GM18867 (cell line): ENCODE measurements at regions not wholly inside any gene's neighbourhood (a gene's known extent, or its start where the extent isn't known, plus 50 kb on each side); places are given as distances from the start of the nearest gene placed in this dataset.

Experiments
- ATAC-seq: cut with Tn5 transposase; IDR thresholded peaks from one replicate; pipeline ENCODE4 v1.9.1; 2021; ENCODE audit warnings: mild to moderate bottlenecking, moderate library complexity; ENCODE audit not compliant: unreplicated experiment

GRCh38 chr17:31594416-31594815, 202.9 kb downstream of the RAB11FIP4 start:
- ATAC-seq = no peak

GRCh38 chr17:31593806-31594205, 202.3 kb downstream of the RAB11FIP4 start:
- no peak for ATAC-seq

- ATAC-seq = no peak
These were observed 200.4 kb downstream of the RAB11FIP4 start for GRCh38 chr17:31591924-31592323.

DNA sequence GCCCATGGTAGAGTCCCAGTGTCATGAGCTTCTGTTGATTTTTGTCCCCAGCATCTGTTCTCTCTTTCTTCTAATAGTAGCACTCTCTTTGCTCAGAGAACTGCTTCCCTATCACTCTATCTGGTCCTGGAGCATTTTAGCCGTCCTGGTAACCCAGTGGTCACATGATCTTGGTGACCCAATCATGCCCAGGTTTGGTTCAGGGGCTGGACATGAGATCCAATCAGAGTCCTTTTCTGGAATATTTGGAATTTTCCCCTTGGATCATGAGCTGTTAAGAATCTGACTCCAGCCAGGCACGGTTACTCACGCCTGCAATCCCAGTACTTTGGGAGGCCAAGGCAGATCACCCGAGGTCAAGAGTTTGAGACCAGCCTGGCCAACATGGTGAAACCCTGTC, 197.0 kb downstream of the RAB11FIP4 start:
- ATAC-seq = no peak

GRCh38 chr17:31588034-31588433, 196.6 kb downstream of the RAB11FIP4 start:
- no peak for ATAC-seq
